Stimulated activated CD8-positive, alpha-beta memory T cell treated with anti-CD3 and anti-CD28 coated beads, Interleukin-15, amount 100 ng/mL, for 4 hours (primary cell): ENCODE measurements at regions not wholly inside any gene's neighbourhood (a gene's known extent, or its start where the extent isn't known, plus 50 kb on each side); places are given as distances from the start of the nearest gene placed in this dataset.
"Not testable (repeated sequence)": the region's sequence is repeated elsewhere in the genome, so short reads cannot be mapped to it uniquely, and the experiment has no call there.

ENCODE experiments used
- DNase-seq, 2 donors: peaks; one replicate each; pipeline ENCODE4 v3.0.0-alpha.2; 2020; ENCODE audit warnings: low read depth in 2 of 2

- DNase-seq: no peak
Observed at GRCh38 chr5:71771191-71771590, 52.1 kb downstream of the CARTPT start.

GRCh38 chr5:71778678-71779276 lies 59.7 kb downstream of the CARTPT start:
- DNase-seq: no peak

GRCh38 chr5:71780597-71780996 lies 61.5 kb downstream of the CARTPT start:
- no peak for DNase-seq

- DNase-seq: no peak
Observed at GRCh38 chr5:71782393-71782770, 63.3 kb downstream of the CARTPT start.

- no peak for DNase-seq
Observed at GRCh38 chr5:71782771-71783770, 64.0 kb downstream of the CARTPT start.

GRCh38 chr5:71783891-71784290 lies 64.8 kb downstream of the CARTPT start:
- DNase-seq: no peak

- DNase-seq: no peak
Observed at GRCh38 chr5:71786337-71787055, 67.4 kb downstream of the CARTPT start.

- no peak for DNase-seq
Observed at GRCh38 chr5:71788794-71789193, 69.7 kb downstream of the CARTPT start.

- DNase-seq: no peak
Observed at GRCh38 chr5:71789746-71790145, 70.7 kb downstream of the CARTPT start.

- no peak for DNase-seq
Observed at GRCh38 chr5:71790433-71790832, 71.4 kb downstream of the CARTPT start.

GRCh38 chr5:71792041-71792440 lies 73.0 kb downstream of the CARTPT start:
- DNase-seq: not testable (repeated sequence)

- DNase-seq: no peak
Observed at GRCh38 chr5:71794061-71794695, 75.1 kb downstream of the CARTPT start.

- DNase-seq: no peak
Observed at GRCh38 chr5:71802673-71803072, 83.6 kb downstream of the CARTPT start.

- DNase-seq: no peak
Observed at GRCh38 chr5:71806711-71807110, 87.6 kb downstream of the CARTPT start.

- DNase-seq: no peak
Observed at GRCh38 chr5:71807909-71808308, 88.8 kb downstream of the CARTPT start.

GRCh38 chr5:71809446-71809845 lies 90.4 kb downstream of the CARTPT start:
- no peak for DNase-seq

GRCh38 chr5:71810023-71810422 lies 90.9 kb downstream of the CARTPT start:
- no peak for DNase-seq

GRCh38 chr5:71810471-71811195 lies 91.6 kb downstream of the CARTPT start:
- DNase-seq: no peak

GRCh38 chr5:71811779-71812178 lies 92.7 kb downstream of the CARTPT start:
- no peak for DNase-seq

- no peak for DNase-seq
Observed at GRCh38 chr5:71816307-71816706, 97.2 kb downstream of the CARTPT start.

- DNase-seq: no peak
Observed at GRCh38 chr5:71817891-71818290, 98.8 kb downstream of the CARTPT start.
